ENCODE measurements at regions not wholly inside any gene's neighbourhood (a gene's known extent, or its start where the extent isn't known, plus 50 kb on each side); places are given as distances from the start of the nearest gene placed in this dataset.
"Not testable (repeated sequence)": the region's sequence is repeated elsewhere in the genome, so short reads cannot be mapped to it uniquely, and the experiment has no call there.

DNA sequence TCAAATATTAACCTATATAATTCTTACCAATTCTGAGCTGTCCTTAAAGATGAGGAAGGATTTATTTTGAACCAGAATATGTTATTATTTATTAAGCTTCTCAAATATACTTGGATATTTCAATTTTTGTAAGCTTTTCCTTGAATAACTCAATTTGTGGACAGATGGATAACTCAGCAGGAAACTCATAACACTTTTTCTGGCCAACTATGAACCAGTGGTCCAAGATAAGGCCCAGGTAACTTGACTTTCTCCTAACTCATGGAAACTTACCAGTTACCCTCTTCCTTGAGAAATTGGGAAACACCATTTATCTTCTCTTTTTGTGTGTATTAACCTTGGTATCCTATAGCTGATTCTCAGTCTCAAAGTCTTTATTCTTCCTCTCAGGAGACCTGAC, 427.5 kb upstream of the SYNCRIP start (continued):
- no peak for TF ChIP-seq ZNF8 (CRISPR knock-in tag; IDR thresholded peaks at IDR 0.05)
- TF ChIP-seq PPARA (CRISPR knock-in tag; IDR thresholded peaks at IDR 0.05; ENCODE audit: borderline replicate concordance): no peak
- TF ChIP-seq, protein P1, sequence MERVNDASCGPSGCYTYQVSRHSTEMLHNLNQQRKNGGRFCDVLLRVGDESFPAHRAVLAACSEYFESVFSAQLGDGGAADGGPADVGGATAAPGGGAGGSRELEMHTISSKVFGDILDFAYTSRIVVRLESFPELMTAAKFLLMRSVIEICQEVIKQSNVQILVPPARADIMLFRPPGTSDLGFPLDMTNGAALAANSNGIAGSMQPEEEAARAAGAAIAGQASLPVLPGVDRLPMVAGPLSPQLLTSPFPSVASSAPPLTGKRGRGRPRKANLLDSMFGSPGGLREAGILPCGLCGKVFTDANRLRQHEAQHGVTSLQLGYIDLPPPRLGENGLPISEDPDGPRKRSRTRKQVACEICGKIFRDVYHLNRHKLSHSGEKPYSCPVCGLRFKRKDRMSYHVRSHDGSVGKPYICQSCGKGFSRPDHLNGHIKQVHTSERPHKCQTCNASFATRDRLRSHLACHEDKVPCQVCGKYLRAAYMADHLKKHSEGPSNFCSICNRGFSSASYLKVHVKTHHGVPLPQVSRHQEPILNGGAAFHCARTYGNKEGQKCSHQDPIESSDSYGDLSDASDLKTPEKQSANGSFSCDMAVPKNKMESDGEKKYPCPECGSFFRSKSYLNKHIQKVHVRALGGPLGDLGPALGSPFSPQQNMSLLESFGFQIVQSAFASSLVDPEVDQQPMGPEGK (CRISPR knock-in tag; IDR thresholded peaks at IDR 0.05; ENCODE audit: borderline replicate concordance): no peak
- no peak for TF ChIP-seq ZFP3 (CRISPR knock-in tag; IDR thresholded peaks at IDR 0.05)
- TF ChIP-seq ARNTL (CRISPR knock-in tag; IDR thresholded peaks at IDR 0.05; ENCODE audit: borderline replicate concordance, low read depth): no peak
- no peak for TF ChIP-seq GLIS3 (CRISPR knock-in tag; IDR thresholded peaks at IDR 0.05)
- TF ChIP-seq CSRNP3 (CRISPR knock-in tag; IDR thresholded peaks at IDR 0.05): no peak

DNA sequence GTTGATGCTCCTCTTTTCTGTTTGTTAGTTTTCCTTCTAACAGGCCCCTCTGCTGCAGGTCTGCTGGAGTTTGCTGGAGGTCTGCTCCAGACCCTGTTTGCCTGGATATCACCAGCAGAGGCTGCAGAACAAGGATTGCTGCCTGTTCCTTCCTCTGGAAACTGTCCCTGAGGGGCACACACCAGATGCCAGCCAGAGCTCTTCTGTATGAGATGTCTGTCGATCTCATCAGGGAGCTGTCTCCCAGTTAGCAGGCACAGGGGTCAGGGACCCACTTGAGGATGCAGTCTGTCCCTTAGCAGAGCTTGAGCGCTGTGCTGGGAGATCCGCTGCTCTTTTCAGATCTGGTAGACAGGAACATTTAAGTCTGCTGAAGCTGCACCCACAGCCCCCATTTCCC, 422.3 kb upstream of the SYNCRIP start:
- ATAC-seq: not testable (repeated sequence)

- not testable (repeated sequence) for ATAC-seq
Measured at GRCh38 chr6:86057293-86057980, 414.8 kb upstream of the SYNCRIP start.

GRCh38 chr6:86045038-86045437, 402.4 kb upstream of the SYNCRIP start:
- no peak for TF ChIP-seq ZNF70 (CRISPR knock-in tag; IDR thresholded peaks at IDR 0.05)
- ATAC-seq: no peak

DNA sequence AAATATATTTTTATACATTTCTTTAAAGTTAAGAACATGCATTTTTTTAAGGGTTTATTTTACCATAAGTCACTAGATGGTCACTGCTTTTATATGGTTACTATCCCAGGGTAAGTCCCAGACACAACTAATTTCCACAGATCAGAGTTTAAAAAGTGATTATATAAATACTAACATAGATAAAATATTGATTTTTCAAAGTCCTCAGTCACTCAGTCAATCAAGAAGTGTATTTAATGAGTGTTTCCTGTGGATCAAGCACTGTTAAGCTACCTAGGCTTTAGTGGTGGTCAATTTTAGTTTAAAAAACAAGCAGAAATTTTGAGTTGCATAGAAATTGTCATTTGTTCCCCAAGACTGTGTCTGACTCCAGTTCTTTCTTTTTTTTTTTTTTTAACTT, 399.5 kb upstream of the SYNCRIP start:
- no peak for ATAC-seq
- TF ChIP-seq GLIS3 (CRISPR knock-in tag; IDR thresholded peaks at IDR 0.05) (no peak), CSDC2 (CRISPR knock-in tag; IDR thresholded peaks at IDR 0.05) (no peak), CSRNP3 (CRISPR knock-in tag; IDR thresholded peaks at IDR 0.05) (no peak)
- TF ChIP-seq, protein P2, sequence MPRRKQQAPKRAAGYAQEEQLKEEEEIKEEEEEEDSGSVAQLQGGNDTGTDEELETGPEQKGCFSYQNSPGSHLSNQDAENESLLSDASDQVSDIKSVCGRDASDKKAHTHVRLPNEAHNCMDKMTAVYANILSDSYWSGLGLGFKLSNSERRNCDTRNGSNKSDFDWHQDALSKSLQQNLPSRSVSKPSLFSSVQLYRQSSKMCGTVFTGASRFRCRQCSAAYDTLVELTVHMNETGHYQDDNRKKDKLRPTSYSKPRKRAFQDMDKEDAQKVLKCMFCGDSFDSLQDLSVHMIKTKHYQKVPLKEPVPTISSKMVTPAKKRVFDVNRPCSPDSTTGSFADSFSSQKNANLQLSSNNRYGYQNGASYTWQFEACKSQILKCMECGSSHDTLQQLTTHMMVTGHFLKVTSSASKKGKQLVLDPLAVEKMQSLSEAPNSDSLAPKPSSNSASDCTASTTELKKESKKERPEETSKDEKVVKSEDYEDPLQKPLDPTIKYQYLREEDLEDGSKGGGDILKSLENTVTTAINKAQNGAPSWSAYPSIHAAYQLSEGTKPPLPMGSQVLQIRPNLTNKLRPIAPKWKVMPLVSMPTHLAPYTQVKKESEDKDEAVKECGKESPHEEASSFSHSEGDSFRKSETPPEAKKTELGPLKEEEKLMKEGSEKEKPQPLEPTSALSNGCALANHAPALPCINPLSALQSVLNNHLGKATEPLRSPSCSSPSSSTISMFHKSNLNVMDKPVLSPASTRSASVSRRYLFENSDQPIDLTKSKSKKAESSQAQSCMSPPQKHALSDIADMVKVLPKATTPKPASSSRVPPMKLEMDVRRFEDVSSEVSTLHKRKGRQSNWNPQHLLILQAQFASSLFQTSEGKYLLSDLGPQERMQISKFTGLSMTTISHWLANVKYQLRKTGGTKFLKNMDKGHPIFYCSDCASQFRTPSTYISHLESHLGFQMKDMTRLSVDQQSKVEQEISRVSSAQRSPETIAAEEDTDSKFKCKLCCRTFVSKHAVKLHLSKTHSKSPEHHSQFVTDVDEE (CRISPR knock-in tag; IDR thresholded peaks at IDR 0.05): no peak

GRCh38 chr6:86031713-86032112, 389.0 kb upstream of the SYNCRIP start:
- no peak for ATAC-seq
- TF ChIP-seq ESRRG (CRISPR knock-in tag; IDR thresholded peaks at IDR 0.05) (no peak), OSR1 (CRISPR knock-in tag; IDR thresholded peaks at IDR 0.05) (no peak), ZNF70 (CRISPR knock-in tag; IDR thresholded peaks at IDR 0.05) (no peak), ARNTL (CRISPR knock-in tag; IDR thresholded peaks at IDR 0.05; ENCODE audit: borderline replicate concordance, low read depth) (no peak)

DNA sequence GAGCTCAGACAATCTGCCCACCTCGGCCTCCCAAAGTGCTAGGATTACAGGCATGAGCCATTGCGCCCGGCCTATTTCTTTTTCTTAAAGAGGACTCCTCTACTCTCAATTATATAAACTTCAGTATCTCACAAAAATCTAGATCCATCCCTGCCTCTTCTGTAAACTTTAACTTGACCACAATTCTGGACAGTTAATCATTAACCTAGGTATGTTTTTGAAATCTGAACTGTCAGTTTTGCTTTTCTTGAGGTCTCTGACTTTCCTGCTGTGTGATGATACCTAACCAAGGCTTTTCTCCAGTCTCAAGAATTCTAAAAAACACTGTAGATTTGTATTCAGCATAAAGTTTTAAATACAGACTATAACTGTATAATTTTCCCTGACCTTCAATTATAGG, 388.2 kb upstream of the SYNCRIP start:
- ATAC-seq: no peak
- TF ChIP-seq, protein P1 (CRISPR knock-in tag; IDR thresholded peaks at IDR 0.05; ENCODE audit: borderline replicate concordance): no peak
- TF ChIP-seq GLIS3 (CRISPR knock-in tag; IDR thresholded peaks at IDR 0.05) (no peak), ZFP3 (CRISPR knock-in tag; IDR thresholded peaks at IDR 0.05) (no peak)

Measured in SK-N-SH treated with all-trans-retinoic acid at 6 μM for 48 hours (cell line).